OCI-LY1 (cell line): ENCODE measurements at regions not wholly inside any gene's neighbourhood (a gene's known extent, or its start where the extent isn't known, plus 50 kb on each side); places are given as distances from the start of the nearest gene placed in this dataset.
"Not testable (repeated sequence)": the region's sequence is repeated elsewhere in the genome, so short reads cannot be mapped to it uniquely, and the experiment has no call there.

ENCODE experiments used
- H2AFZ ChIP-seq: fragments of 200-600 bp; sonication (generic), shearing (Covaris generic); 2 replicates; pipeline ENCODE4 v1.6.0; 2014; ENCODE audit warnings: antibody characterized with exemption, mild to moderate bottlenecking, low read length
- H3F3A ChIP-seq: fragments of 200-600 bp; sonication (generic), shearing (Covaris generic); 2 replicates; pipeline ENCODE4 v1.6.0; 2014; ENCODE audit warnings: mild to moderate bottlenecking, antibody characterized with exemption, low read length, moderate library complexity; ENCODE audit not compliant: insufficient read depth
- H3K27ac ChIP-seq: fragments of 200-600 bp; sonication (generic); 2 replicates; pipeline ENCODE4 v1.5.1; 2014; ENCODE audit warnings: low read length, mixed run types, mild to moderate bottlenecking, low read depth; ENCODE audit not compliant: poor library complexity, severe bottlenecking
- H3K27me3 ChIP-seq: fragments of 200-600 bp; sonication (generic); 2 replicates; pipeline ENCODE4 v1.6.0; 2014; ENCODE audit warnings: antibody characterized with exemption, mild to moderate bottlenecking, low read length, moderate library complexity; ENCODE audit not compliant: insufficient read depth
- H3K36me3 ChIP-seq: fragments of 200-600 bp; sonication (generic); 2 replicates; pipeline ENCODE4 v1.6.1; 2014; ENCODE audit warnings: mild to moderate bottlenecking, antibody characterized with exemption, low read length, moderate library complexity, mixed read lengths; ENCODE audit not compliant: insufficient read depth
- H3K4me1 ChIP-seq: fragments of 200-600 bp; sonication (generic); 2 replicates; pipeline ENCODE4 v1.5.1; 2014; ENCODE audit warnings: mild to moderate bottlenecking, low read length, moderate library complexity; ENCODE audit not compliant: insufficient read depth, severe bottlenecking
- H3K4me2 ChIP-seq: fragments of 200-600 bp; sonication (generic), shearing (Covaris generic); 2 replicates; pipeline ENCODE4 v1.6.1; 2014; ENCODE audit warnings: low read length
- H3K4me3 ChIP-seq: fragments of 200-600 bp; sonication (generic); 2 replicates; pipeline ENCODE4 v1.5.1; 2014; ENCODE audit warnings: low read length, low read depth, mild to moderate bottlenecking, mixed read lengths; ENCODE audit not compliant: poor library complexity, severe bottlenecking
- H3K79me2 ChIP-seq: fragments of 200-600 bp; shearing (Covaris generic); 2 replicates; pipeline ENCODE4 v1.6.1; 2016; ENCODE audit warnings: mixed run types, low read length, mixed read lengths; ENCODE audit not compliant: insufficient read depth
- H3K9ac ChIP-seq: fragments of 200-600 bp; sonication (generic), shearing (Covaris generic); 2 replicates; pipeline ENCODE4 v1.6.1; 2014; ENCODE audit warnings: mild to moderate bottlenecking, low read length, mixed read lengths
- H3K9me2 ChIP-seq: fragments of 200-600 bp; sonication (generic), shearing (Covaris generic); 2 replicates; pipeline ENCODE4 v1.6.1; 2014; ENCODE audit warnings: low read depth, mild to moderate bottlenecking, low read length, mixed read lengths
- H3K9me3 ChIP-seq: fragments of 200-600 bp; shearing (Covaris generic); 2 replicates; pipeline ENCODE4 v1.6.1; 2014; ENCODE audit warnings: low read length, mixed read lengths
- H4K20me1 ChIP-seq: fragments of 200-600 bp; sonication (generic), shearing (Covaris generic); 2 replicates; pipeline ENCODE4 v1.6.0; 2016; ENCODE audit warnings: mild to moderate bottlenecking, low read length; ENCODE audit not compliant: insufficient read depth

- not testable (repeated sequence) for H4K20me1 ChIP-seq, H3K9ac ChIP-seq, H3F3A ChIP-seq, H3K27ac ChIP-seq, H3K9me2 ChIP-seq, H3K9me3 ChIP-seq, H3K4me3 ChIP-seq, H3K27me3 ChIP-seq, H3K79me2 ChIP-seq, H3K36me3 ChIP-seq, H2AFZ ChIP-seq, H3K4me2 ChIP-seq, H3K4me1 ChIP-seq
Measured at GRCh38 chr9:41741897-41742296, 387.3 kb downstream of the CNTNAP3B start.

GRCh38 chr9:41741173-41741572 lies 388.1 kb downstream of the CNTNAP3B start:
- not testable (repeated sequence) for H3K9ac ChIP-seq, H3K9me2 ChIP-seq, H3F3A ChIP-seq, H3K4me1 ChIP-seq, H3K4me3 ChIP-seq, H3K27me3 ChIP-seq, H4K20me1 ChIP-seq, H3K36me3 ChIP-seq, H3K9me3 ChIP-seq, H2AFZ ChIP-seq, H3K27ac ChIP-seq, H3K4me2 ChIP-seq, H3K79me2 ChIP-seq

- not testable (repeated sequence) for H3K27ac ChIP-seq, H3K36me3 ChIP-seq, H3K4me1 ChIP-seq, H3F3A ChIP-seq, H3K9me3 ChIP-seq, H2AFZ ChIP-seq, H3K9ac ChIP-seq, H4K20me1 ChIP-seq, H3K4me2 ChIP-seq, H3K27me3 ChIP-seq, H3K4me3 ChIP-seq, H3K9me2 ChIP-seq, H3K79me2 ChIP-seq
Measured at GRCh38 chr9:41738681-41739080, 390.5 kb downstream of the CNTNAP3B start.

GRCh38 chr9:41699190-41699589 lies 430.0 kb downstream of the CNTNAP3B start:
- not testable (repeated sequence) for H3K9me3 ChIP-seq, H3K27me3 ChIP-seq, H3K9me2 ChIP-seq, H3K9ac ChIP-seq, H3K27ac ChIP-seq, H3K4me2 ChIP-seq, H3K36me3 ChIP-seq, H2AFZ ChIP-seq, H3F3A ChIP-seq, H3K79me2 ChIP-seq, H3K4me1 ChIP-seq, H4K20me1 ChIP-seq, H3K4me3 ChIP-seq

- H3K4me1 ChIP-seq, H3K27me3 ChIP-seq, H3K79me2 ChIP-seq, H3K9ac ChIP-seq, H3K9me3 ChIP-seq, H3F3A ChIP-seq, H4K20me1 ChIP-seq, H3K4me2 ChIP-seq, H3K36me3 ChIP-seq, H2AFZ ChIP-seq, H3K4me3 ChIP-seq, H3K27ac ChIP-seq, H3K9me2 ChIP-seq: not testable (repeated sequence)
Measured at GRCh38 chr9:41697080-41697479, 432.1 kb downstream of the CNTNAP3B start.

GRCh38 chr9:41679312-41679711 lies 449.9 kb downstream of the CNTNAP3B start:
- not testable (repeated sequence) for H3K9me3 ChIP-seq, H3K27ac ChIP-seq, H4K20me1 ChIP-seq, H3K4me3 ChIP-seq, H3K36me3 ChIP-seq, H3K79me2 ChIP-seq, H3K27me3 ChIP-seq, H3K9ac ChIP-seq, H3F3A ChIP-seq, H3K4me1 ChIP-seq, H2AFZ ChIP-seq, H3K4me2 ChIP-seq, H3K9me2 ChIP-seq

GRCh38 chr9:41663497-41664036 lies 465.7 kb downstream of the CNTNAP3B start:
- H3K9me3 ChIP-seq, H3K4me2 ChIP-seq, H3K27me3 ChIP-seq: not testable (repeated sequence)

GRCh38 chr9:41658706-41659105 lies 469.6 kb upstream of the ZNG1F start:
- H4K20me1 ChIP-seq, H3K4me2 ChIP-seq, H3K9ac ChIP-seq, H3K9me3 ChIP-seq, H3K79me2 ChIP-seq, H3K27me3 ChIP-seq, H3F3A ChIP-seq, H2AFZ ChIP-seq, H3K4me1 ChIP-seq, H3K27ac ChIP-seq, H3K4me3 ChIP-seq, H3K9me2 ChIP-seq, H3K36me3 ChIP-seq: not testable (repeated sequence)

More at GRCh38 chr9:41663497-41664036, 465.7 kb downstream of the CNTNAP3B start:
- not testable (repeated sequence) for H4K20me1 ChIP-seq, H3K36me3 ChIP-seq, H3K27ac ChIP-seq, H3K4me1 ChIP-seq, H3F3A ChIP-seq, H3K4me3 ChIP-seq, H3K9ac ChIP-seq, H3K79me2 ChIP-seq, H2AFZ ChIP-seq, H3K9me2 ChIP-seq
